K562 (cell line): ENCODE measurements at regions not wholly inside any gene's neighbourhood (a gene's known extent, or its start where the extent isn't known, plus 50 kb on each side); places are given as distances from the start of the nearest gene placed in this dataset.

ENCODE experiments used
- HDGF ChIP-seq: fragments of 450-650 bp; IDR thresholded peaks from 2 replicates; pipeline ENCODE4 v1.6.1; 2016
- MEIS2 ChIP-seq: fragments of 450-650 bp; IDR thresholded peaks from 2 replicates; pipeline ENCODE4 v1.6.1; 2014; ENCODE audit warnings: mild to moderate bottlenecking; ENCODE audit not compliant: partially characterized antibody
- MTF1 ChIP-seq: fragments of 250-450 bp; sonication (Bioruptor Pico); IDR thresholded peaks from 2 replicates; pipeline ENCODE4 v1.9.0; 2021; ENCODE audit warnings: moderate library complexity, mild to moderate bottlenecking, inconsistent platforms, borderline replicate concordance
- NCOR1 ChIP-seq: fragments of 450-650 bp; IDR thresholded peaks from 2 replicates; pipeline ENCODE4 v1.6.1; 2016; ENCODE audit warnings: mild to moderate bottlenecking, moderate library complexity
- PPARD ChIP-seq: fragments of 250-450 bp; sonication (Bioruptor Pico); IDR thresholded peaks from 2 replicates; pipeline ENCODE4 v1.8.0; 2022; ENCODE audit warnings: inconsistent platforms, mild to moderate bottlenecking, moderate library complexity
- PRPF4 ChIP-seq: fragments of 200-400 bp; formaldehyde crosslinking; IDR thresholded peaks from one replicate; pipeline ENCODE4 v1.6.1; 2017; ENCODE audit warnings: low read length, low read depth, mild to moderate bottlenecking; ENCODE audit not compliant: insufficient read depth, poor library complexity, severe bottlenecking
- ZNF197 ChIP-seq: fragments of 200-800 bp; sonication (Bioruptor generic); IDR thresholded peaks from 2 replicates; pipeline ENCODE4 v1.6.1; 2016; ENCODE audit warnings: low read depth, missing genetic modification characterization, missing compliant biosample characterization
- ZNF354B ChIP-seq: fragments of 250-450 bp; sonication (Bioruptor Pico); IDR thresholded peaks from 2 replicates; pipeline ENCODE4 v1.4.0; 2020
- TF ChIP-seq, protein P1 (sequence below), 2 experiments: fragments of 450-650 bp; IDR thresholded peaks; 2 replicates each; pipeline ENCODE4 v1.6.1; 2016; ENCODE audit warnings: mild to moderate bottlenecking in 2 of 2, borderline replicate concordance in 1 of 2, low read depth in 1 of 2, moderate library complexity in 1 of 2
- TF ChIP-seq, protein P2 (sequence below): IDR thresholded peaks from 2 replicates; pipeline ENCODE4 v1.6.1; 2011; ENCODE audit not compliant: insufficient read length; ENCODE audit errors: extremely low read depth
- TF ChIP-seq, protein P3 (sequence below): fragments of 250-450 bp; sonication (Bioruptor Pico); IDR thresholded peaks from 2 replicates; pipeline ENCODE4 v1.4.0; 2020; ENCODE audit warnings: borderline replicate concordance
- TF ChIP-seq, protein P4 (sequence below): fragments of 450-650 bp; formaldehyde crosslinking; IDR thresholded peaks from 2 replicates; pipeline ENCODE4 v1.4.0; 2020; ENCODE audit warnings: mild to moderate bottlenecking

DNA sequence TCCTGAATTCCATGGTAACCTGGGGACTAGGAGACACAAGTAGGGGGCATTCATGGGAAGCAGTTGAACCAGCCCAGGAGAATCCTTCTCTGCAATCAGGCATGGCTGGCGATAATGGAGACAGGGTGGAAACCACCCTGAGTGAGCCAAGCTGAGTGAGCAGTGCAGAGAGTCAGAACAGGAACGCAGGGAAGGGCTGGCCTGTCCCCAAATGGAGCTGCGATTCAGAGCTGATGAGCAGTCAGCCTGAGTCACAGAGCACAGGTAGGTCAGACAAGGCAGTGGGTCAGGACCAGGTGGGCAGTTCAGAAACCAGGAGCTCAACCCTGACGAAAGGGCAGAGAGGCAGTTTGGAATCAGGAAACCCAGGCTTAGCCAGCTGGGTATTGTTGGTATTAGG is 129.0 kb downstream of the BTC start (continued):
- TF ChIP-seq MEIS2 (no peak), HDGF (no peak), NCOR1 (no peak), ZNF354B (CRISPR knock-in tag) (no peak), MTF1 (CRISPR knock-in tag) (no peak), PPARD (CRISPR knock-in tag) (no peak), PRPF4 (no peak), ZNF197 (CRISPR knock-in tag) (no peak)
- TF ChIP-seq, protein P1, sequence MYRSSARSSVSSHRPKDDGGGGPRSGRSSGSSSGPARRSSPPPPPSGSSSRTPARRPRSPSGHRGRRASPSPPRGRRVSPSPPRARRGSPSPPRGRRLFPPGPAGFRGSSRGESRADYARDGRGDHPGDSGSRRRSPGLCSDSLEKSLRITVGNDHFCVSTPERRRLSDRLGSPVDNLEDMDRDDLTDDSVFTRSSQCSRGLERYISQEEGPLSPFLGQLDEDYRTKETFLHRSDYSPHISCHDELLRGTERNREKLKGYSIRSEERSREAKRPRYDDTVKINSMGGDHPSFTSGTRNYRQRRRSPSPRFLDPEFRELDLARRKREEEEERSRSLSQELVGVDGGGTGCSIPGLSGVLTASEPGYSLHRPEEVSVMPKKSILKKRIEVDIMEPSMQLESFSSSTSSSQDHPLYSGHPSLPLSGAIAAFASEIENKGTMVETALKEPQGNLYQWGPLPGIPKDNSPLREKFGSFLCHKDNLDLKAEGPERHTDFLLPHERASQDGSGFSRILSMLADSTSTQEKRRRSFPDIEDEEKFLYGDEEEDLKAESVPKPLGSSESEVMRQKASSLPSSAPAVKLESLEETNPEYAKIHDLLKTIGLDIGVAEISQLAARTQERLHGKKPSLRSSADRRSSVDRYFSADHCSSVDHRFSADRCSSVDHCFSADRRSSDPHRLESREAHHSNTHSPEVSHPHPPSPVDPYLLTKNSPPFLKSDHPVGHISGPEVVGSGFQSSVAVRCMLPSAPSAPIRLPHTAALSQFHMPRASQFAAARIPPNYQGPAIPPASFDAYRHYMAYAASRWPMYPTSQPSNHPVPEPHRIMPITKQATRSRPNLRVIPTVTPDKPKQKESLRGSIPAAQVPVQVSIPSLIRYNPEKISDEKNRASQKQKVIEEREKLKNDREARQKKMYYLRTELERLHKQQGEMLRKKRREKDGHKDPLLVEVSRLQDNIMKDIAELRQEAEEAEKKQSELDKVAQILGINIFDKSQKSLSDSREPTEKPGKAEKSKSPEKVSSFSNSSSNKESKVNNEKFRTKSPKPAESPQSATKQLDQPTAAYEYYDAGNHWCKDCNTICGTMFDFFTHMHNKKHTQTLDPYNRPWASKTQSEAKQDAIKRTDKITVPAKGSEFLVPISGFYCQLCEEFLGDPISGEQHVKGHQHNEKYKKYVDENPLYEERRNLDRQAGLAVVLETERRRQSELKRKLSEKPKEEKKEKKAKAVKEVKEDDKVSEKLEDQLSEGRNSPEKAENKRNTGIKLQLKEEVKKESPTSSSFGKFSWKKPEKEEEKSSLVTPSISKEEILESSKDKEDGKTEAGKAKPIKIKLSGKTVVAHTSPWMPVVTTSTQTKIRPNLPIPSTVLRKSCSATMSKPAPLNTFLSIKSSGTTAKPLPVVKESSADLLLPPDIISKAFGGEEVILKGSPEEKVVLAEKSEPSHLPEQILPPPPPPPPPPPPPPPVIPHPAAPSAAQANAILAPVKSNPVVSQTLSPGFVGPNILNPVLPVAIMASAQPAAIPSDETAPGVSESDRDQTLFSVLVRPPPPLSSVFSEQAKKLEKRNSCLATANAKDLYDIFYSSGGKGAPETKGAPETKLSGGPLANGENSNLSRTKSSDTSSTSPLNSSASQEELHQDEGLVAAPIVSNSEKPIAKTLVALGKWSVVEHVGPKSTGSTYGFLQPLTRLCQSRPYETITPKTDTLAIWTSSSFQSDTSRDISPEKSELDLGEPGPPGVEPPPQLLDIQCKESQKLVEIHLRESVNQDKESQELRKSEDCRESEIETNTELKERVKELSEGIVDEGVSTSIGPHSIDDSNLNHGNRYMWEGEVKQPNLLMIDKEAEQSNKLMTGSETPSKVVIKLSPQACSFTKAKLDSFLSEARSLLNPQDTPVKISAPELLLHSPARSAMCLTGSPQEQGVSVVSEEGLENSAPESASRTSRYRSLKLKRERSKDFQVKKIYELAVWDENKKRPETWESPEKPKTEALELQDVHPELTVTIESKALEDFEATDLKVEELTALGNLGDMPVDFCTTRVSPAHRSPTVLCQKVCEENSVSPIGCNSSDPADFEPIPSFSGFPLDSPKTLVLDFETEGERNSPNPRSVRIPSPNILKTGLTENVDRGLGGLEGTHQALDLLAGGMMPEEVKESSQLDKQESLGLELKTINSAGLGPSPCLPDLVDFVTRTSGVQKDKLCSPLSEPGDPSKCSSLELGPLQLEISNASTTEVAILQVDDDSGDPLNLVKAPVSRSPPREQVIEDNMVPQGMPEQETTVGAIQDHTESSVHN (IDR thresholded peaks at IDR 0.05; ENCODE audit: borderline replicate concordance in 1 of 2, low read depth in 1 of 2): no peak
- TF ChIP-seq, protein P2, sequence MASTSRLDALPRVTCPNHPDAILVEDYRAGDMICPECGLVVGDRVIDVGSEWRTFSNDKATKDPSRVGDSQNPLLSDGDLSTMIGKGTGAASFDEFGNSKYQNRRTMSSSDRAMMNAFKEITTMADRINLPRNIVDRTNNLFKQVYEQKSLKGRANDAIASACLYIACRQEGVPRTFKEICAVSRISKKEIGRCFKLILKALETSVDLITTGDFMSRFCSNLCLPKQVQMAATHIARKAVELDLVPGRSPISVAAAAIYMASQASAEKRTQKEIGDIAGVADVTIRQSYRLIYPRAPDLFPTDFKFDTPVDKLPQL: no peak
- TF ChIP-seq, protein P3, sequence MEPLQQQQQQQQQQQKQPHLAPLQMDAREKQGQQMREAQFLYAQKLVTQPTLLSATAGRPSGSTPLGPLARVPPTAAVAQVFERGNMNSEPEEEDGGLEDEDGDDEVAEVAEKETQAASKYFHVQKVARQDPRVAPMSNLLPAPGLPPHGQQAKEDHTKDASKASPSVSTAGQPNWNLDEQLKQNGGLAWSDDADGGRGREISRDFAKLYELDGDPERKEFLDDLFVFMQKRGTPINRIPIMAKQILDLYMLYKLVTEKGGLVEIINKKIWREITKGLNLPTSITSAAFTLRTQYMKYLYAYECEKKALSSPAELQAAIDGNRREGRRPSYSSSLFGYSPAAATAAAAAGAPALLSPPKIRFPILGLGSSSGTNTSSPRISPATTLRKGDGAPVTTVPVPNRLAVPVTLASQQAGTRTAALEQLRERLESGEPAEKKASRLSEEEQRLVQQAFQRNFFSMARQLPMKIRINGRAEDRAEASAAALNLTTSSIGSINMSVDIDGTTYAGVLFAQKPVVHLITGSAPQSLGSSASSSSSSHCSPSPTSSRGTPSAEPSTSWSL (CRISPR knock-in tag): no peak
- TF ChIP-seq, protein P4, sequence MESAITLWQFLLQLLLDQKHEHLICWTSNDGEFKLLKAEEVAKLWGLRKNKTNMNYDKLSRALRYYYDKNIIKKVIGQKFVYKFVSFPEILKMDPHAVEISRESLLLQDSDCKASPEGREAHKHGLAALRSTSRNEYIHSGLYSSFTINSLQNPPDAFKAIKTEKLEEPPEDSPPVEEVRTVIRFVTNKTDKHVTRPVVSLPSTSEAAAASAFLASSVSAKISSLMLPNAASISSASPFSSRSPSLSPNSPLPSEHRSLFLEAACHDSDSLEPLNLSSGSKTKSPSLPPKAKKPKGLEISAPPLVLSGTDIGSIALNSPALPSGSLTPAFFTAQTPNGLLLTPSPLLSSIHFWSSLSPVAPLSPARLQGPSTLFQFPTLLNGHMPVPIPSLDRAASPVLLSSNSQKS (CRISPR knock-in tag): no peak
